C1 segment of cervical spinal cord (tissue), 14 donors: ENCODE measurements at regions not wholly inside any gene's neighbourhood (a gene's known extent, or its start where the extent isn't known, plus 50 kb on each side); places are given as distances from the start of the nearest gene placed in this dataset.
A peak's percentile ranks its signal among the peaks of the same experiment; 100 is the strongest.

Source experiments
- DNase-seq, 14 donors: peaks; one replicate each; lab custom pipeline; 2025; lab: John Stamatoyannopoulos, UW

- no peak for DNase-seq
These were observed 101.5 kb downstream of the KCTD15 start for GRCh38 chr19:33898062-33898677.

- DNase-seq, result no peak
These were observed 104.1 kb downstream of the KCTD15 start for GRCh38 chr19:33900817-33901216.

GRCh38 chr19:33902395-33902794, 105.7 kb downstream of the KCTD15 start:
- DNase-seq, result no peak

GRCh38 chr19:33902802-33903488, 106.3 kb downstream of the KCTD15 start:
- DNase-seq, result no peak

GRCh38 chr19:33903489-33903850, 106.8 kb downstream of the KCTD15 start:
- no peak for DNase-seq

GRCh38 chr19:33904681-33905080, 108.0 kb downstream of the KCTD15 start:
- DNase-seq, result peak in 1 of 14 donors; percentile 34

GRCh38 chr19:33905473-33905936, 108.8 kb downstream of the KCTD15 start:
- DNase-seq, result no peak

- DNase-seq, result peak in 3 of 14 donors; percentile 1 to 46 (median 22)
These were observed 109.4 kb downstream of the KCTD15 start for GRCh38 chr19:33905937-33906577.

- peak in 1 of 14 donors; percentile 2 for DNase-seq
These were observed 110.1 kb downstream of the KCTD15 start for GRCh38 chr19:33906578-33907335.

GRCh38 chr19:33910922-33911321, 114.3 kb downstream of the KCTD15 start:
- DNase-seq, result no peak

- no peak for DNase-seq
These were observed 117.9 kb downstream of the KCTD15 start for GRCh38 chr19:33914599-33914998.

- no peak for DNase-seq
These were observed 120.1 kb downstream of the KCTD15 start for GRCh38 chr19:33916792-33917191.

GRCh38 chr19:33919291-33919690, 122.6 kb downstream of the KCTD15 start:
- DNase-seq, result no peak

- no peak for DNase-seq
These were observed 124.5 kb downstream of the KCTD15 start for GRCh38 chr19:33921165-33921564.

- DNase-seq, result no peak
These were observed 129.6 kb downstream of the KCTD15 start for GRCh38 chr19:33926306-33926705.

- no peak for DNase-seq
These were observed 131.3 kb downstream of the KCTD15 start for GRCh38 chr19:33927789-33928457.

- no peak for DNase-seq
These were observed 131.8 kb downstream of the KCTD15 start for GRCh38 chr19:33928458-33928950.

- no peak for DNase-seq
These were observed 137.3 kb downstream of the KCTD15 start for GRCh38 chr19:33933931-33934330.

GRCh38 chr19:33938821-33939220, 142.2 kb downstream of the KCTD15 start:
- no peak for DNase-seq

GRCh38 chr19:33941133-33941532, 144.5 kb downstream of the KCTD15 start:
- no peak for DNase-seq

- no peak for DNase-seq
These were observed 150.0 kb downstream of the KCTD15 start for GRCh38 chr19:33946535-33947264.
